HG03060 (cell line): ENCODE measurements at regions not wholly inside any gene's neighbourhood (a gene's known extent, or its start where the extent isn't known, plus 50 kb on each side); places are given as distances from the start of the nearest gene placed in this dataset.

Experiments used
- ATAC-seq: cut with Tn5 transposase; IDR thresholded peaks from one replicate; pipeline ENCODE4 v1.9.1; 2021; ENCODE audit warnings: low read depth, moderate number of reproducible peaks; ENCODE audit not compliant: unreplicated experiment

- no peak for ATAC-seq
Measured at GRCh38 chrY:8652445-8652844, 684.8 kb upstream of the TSPY4 start.

DNA sequence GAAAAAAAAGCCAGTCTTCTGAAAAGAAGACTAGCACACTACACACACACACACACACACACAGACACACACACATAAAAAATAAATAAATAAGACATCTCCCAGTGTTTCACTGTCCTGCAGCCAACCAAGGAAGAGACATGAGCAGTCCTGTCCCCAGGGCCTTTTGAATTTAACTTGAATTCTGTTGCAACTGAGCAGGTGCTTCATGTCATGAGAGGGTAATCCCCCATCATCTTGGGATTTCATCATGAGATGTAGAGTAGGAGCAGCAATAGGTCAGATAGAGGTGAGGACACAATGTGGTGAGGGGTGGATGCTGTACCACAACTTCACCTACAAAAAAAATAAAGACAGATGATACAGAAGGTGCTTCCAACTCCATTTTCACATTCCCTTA is 682.2 kb upstream of the TSPY4 start:
- no peak for ATAC-seq

DNA sequence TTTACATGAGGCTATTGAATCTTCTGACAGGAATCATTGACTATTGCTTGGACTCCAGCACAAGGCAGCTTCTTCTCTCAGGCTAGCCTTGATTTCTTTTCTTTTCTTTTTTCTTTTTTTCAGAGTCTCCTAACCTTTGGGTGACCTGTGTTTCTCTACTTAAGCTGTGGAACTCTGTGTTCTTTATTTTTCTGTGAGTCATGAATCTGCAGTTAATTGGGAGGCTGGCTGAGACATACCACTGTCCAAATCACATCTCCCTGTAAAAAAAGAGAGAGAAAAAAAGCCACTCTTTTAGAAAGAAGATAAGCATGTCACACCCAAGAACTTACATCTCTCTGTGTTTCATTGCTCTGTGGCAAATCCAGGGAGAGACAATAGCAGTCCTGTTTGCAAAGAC is 681.2 kb upstream of the TSPY4 start:
- no peak for ATAC-seq

GRCh38 chrY:8656515-8656914 is 680.7 kb upstream of the TSPY4 start:
- ATAC-seq, result no peak

DNA sequence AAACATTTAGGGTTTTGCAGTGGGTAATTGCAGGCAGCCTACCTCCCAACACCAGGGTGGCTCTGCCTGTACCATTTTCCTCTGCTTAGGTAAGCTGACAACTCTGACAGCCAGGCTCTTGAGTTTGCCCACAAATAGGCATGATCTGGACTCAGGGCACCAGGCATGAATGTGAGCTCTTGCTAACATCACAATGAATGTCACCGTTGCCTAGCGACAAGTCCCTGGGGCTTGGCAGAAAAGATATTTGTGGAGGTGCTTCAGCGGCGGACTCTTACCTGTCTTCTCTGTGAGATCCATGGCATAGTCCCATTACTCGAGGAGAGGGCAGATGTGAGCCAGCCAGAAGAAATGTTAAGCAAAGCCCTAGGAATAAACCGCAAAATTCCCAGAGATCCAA is 677.5 kb upstream of the TSPY4 start:
- ATAC-seq, result no peak

GRCh38 chrY:8673896-8674295 is 663.4 kb upstream of the TSPY4 start:
- no peak for ATAC-seq

DNA sequence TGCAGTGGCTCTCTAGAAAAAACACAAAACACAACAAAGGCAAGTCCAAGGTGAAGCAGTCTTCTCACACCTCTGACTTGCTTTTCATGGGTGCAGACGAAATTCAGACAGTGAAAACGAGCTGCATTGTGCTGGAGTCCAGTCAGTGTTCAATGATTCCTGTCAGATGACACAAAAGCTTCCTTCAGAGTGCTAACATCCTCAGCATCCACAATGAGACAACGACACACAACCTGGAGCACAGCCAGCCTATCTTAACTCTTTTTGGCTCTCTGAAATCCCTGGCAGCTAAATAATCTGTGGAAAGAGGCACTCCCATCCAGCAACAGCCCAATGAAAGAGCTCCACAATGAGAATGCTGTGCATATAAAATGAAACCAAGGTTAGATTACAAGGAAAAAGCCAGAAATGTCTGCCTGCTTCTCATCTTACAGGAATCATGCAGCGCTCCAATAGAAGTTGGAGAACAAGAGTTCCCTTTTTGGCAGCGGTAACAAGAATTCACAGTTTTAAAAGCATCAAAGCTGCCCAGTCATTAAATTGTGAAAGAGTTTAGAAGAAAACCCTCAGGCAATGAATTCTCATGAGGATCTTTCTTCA is 659.8 kb upstream of the TSPY4 start:
- no peak for ATAC-seq

- no peak for ATAC-seq
Measured at GRCh38 chrY:8687154-8687553, 650.1 kb upstream of the TSPY4 start.

- no peak for ATAC-seq
Measured at GRCh38 chrY:8690901-8691685, 646.2 kb upstream of the TSPY4 start.

DNA sequence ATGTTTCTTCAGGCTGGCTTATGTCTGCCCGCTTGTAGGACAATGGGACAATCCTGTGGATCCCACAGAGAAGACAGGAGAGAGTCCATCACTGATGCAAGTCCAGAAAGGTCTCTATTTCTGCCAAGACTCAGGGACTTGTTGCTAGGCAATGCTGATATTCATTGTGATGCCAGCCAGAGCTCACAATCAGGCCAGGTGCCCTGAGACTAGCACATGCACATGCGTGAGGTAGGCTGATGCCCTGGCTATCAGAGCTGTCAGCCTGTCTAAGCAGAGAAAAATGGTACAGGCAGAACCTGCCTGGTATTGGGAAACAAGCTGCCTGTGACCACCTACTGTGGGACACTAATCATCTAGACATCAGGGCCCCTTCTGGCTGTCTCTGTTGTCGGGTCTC is 638.7 kb upstream of the TSPY4 start:
- no peak for ATAC-seq

DNA sequence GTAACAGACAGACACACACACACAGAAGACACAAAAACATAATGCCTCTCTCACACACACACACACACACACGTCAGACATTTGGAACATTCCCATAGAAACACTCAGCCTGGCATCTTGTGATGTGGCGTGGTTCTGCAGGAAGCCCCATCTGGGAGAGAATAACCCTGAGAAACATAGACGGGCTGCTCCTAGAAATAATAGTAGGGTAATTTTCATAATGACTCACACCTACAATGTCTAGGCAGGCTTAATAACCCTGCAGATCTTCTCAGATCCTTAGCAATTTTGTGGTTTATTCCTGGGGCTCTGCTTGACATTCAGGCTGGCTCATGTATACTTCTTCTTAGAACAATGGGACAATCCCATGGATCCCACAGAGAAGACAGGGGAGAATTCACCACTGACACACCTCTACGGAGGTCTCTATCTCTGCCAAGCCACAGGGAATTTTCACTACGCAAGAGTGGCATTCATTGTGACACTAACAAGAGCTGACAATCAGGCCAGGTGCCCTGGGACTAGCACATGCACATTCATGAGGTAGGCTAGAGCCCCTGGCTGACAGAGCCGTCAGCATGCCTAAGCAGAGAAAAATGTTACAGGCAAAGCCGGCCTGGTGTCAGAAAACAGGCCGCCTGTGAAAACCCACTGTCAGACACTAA is 631.5 kb upstream of the TSPY4 start:
- ATAC-seq, result no peak

DNA sequence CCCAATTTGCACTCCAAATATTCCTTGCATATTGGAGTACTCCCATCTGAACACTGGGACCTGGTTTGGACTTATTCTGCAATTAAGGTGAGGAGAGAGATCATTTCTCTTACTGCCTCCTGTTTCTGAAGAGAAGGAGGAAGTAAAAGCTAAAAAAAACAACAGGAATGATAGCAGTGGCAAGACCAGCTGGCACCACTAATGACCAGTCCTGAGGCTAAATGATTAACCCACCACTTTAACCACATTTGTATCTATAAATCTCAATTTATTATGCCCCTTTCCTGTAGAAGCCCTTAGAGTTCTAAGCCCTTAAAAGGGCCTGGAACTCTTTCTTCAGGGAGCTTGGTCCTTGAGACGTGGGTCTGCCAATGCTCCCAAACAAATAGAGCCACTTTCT is 625.0 kb upstream of the TSPY4 start:
- ATAC-seq, result no peak

DNA sequence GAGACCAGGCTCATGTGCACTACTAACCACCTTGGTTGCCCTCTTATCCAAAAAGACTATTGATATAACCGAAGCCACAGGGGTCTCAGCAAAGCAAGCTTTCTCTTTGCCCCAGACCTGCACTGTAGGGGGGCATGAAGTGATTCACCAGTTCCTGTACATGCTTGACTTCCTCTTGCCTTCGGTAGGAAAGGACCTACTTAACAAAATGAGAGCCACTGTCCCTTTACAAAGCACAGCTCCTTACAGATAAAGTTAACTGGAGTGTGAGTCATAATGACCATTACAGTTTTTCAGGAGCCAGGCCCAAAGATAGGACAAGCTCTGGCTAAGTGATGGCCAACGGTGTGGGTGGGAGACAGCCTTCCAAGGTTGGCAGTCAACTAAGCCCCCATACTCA is 622.0 kb upstream of the TSPY4 start:
- no peak for ATAC-seq

- no peak for ATAC-seq
Measured at GRCh38 chrY:8726616-8727015, 610.6 kb upstream of the TSPY4 start.

DNA sequence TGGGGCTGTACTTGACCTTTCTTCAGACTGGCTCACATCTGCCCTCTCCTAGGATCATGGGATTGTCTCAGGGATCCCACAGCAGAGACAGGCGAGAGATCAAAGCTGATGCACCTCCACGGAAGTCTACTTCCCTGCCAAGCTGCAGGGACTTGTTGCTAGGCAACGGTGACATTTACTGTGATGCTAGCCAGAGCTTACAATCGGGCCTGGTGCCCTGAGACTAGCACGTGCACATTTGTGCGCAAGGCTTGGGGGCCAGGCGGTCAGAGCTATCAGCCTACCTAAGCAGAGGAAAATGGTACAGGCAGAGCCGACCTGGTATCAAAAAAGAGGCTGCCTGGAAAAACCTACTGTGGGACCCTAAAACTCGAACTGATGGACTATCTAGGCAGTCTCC is 607.3 kb upstream of the TSPY4 start:
- no peak for ATAC-seq

GRCh38 chrY:8741343-8742069 is 595.8 kb upstream of the TSPY4 start:
- no peak for ATAC-seq

DNA sequence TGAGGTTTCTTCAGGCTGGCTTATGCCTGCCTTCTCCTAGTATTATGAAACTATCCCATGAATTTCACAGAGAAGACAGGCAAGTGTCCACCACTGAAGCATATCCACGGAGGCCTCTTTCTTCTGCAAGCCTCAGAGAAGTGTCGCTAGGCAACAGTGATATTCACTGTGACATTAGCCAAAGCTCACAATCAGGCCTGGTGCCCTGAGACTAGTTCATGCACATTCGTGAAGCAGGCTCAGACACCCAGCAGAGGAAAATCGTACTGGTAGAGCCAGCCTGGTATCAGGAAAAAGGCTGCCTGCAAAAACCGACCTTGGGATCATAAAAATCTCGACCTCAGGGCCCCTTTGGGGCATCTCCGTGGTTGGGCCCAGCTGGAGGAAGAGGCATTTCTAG is 573.1 kb upstream of the TSPY4 start:
- no peak for ATAC-seq

DNA sequence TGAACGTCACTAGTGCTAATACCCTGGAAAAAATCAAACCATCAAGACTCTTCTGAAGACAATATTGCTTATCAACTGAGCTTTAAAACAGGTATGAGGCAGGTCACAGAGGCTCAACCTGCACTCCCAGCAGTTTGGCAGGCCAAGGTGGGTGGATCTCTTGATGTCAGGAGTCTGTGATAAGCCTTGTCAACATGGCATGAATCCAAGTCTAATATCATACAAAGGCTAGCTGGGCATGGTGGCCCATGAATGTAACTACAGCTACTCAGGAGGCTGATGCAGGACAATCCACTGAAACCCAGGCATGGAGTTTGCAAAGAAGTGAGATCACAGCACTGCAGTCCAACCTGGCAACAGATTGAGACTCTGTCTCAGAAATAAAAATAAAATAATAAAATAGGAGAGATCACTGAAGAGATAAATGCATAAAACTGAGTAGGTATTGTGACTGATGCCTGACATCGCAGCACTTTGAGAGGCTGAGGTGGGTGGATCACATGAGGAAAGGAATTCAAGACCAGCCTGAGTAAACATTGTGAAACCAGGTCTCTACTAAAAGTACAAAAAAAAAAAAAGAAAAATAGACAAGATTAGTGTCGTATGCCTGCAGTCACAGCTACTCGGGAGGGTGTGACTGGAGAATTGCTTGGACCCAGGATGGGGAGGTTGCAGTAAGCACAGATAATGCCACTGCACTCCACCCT is 555.9 kb upstream of the TSPY4 start:
- no peak for ATAC-seq

GRCh38 chrY:8794561-8794960 is 542.7 kb upstream of the TSPY4 start:
- ATAC-seq, result no peak

GRCh38 chrY:8804317-8804716 is 532.9 kb upstream of the TSPY4 start:
- no peak for ATAC-seq
